ENCODE measurements at regions not wholly inside any gene's neighbourhood (a gene's known extent, or its start where the extent isn't known, plus 50 kb on each side); places are given as distances from the start of the nearest gene placed in this dataset.

- no peaks in the 10 kb centered on the region for H3K27me3 ChIP-seq
- no peak for DNase-seq
- H3K4me3 ChIP-seq = no peak overlapping the region
- H3K9me3 ChIP-seq = peaks cover 7% of the 10 kb centered on the region
- intact Hi-C loops (cut with DNase I) = no loop called here
- TF ChIP-seq CTCF (IDR thresholded peaks at IDR 0.05) = no peak
- no peak overlapping the region for H3K27ac ChIP-seq
- ATAC-seq = peak; percentile 91
- H3K4me1 ChIP-seq = no peaks in the 10 kb centered on the region
- no peaks in the 10 kb centered on the region for H3K36me3 ChIP-seq
Measured at GRCh38 chr3:23685541-23686258, 120.1 kb upstream of the UBE2E1 start.

- Histone ChIP-seq H3K4me1 (no peaks in the 10 kb centered on the region), H3K36me3 (no peaks in the 10 kb centered on the region), H3K9me3 (peaks cover 7% of the 10 kb centered on the region), H3K27ac (no peak overlapping the region), H3K27me3 (no peaks in the 10 kb centered on the region), H3K4me3 (no peak overlapping the region)
- TF ChIP-seq CTCF (IDR thresholded peaks at IDR 0.05) = no peak
- no peak for ATAC-seq
- intact Hi-C loops (cut with DNase I) = no loop called here
- DNase-seq = no peak
Measured at GRCh38 chr3:23686519-23686918, 119.2 kb upstream of the UBE2E1 start.

- intact Hi-C loops (cut with DNase I) = no loop called here
- Histone ChIP-seq H3K4me3 (no peak overlapping the region), H3K27ac (no peak overlapping the region), H3K4me1 (no peaks in the 10 kb centered on the region), H3K9me3 (peaks cover 7% of the 10 kb centered on the region), H3K27me3 (no peaks in the 10 kb centered on the region), H3K36me3 (no peaks in the 10 kb centered on the region)
- DNase-seq = no peak
- no peak for TF ChIP-seq CTCF (IDR thresholded peaks at IDR 0.05)
- ATAC-seq = no peak
Measured at GRCh38 chr3:23691357-23691895, 114.3 kb upstream of the UBE2E1 start.

GRCh38 chr3:23696842-23697241, 108.9 kb upstream of the UBE2E1 start:
- H3K4me3 ChIP-seq = no peak overlapping the region
- H3K9me3 ChIP-seq = no peaks in the 10 kb centered on the region
- DNase-seq (no peak), ATAC-seq (no peak)
- H3K36me3 ChIP-seq = no peaks in the 10 kb centered on the region
- no peaks in the 10 kb centered on the region for H3K4me1 ChIP-seq
- H3K27ac ChIP-seq = no peak overlapping the region
- TF ChIP-seq CTCF (IDR thresholded peaks at IDR 0.05) = no peak
- H3K27me3 ChIP-seq = no peaks in the 10 kb centered on the region
- intact Hi-C loops (cut with DNase I) = no loop called here

- no peak for TF ChIP-seq CTCF (IDR thresholded peaks at IDR 0.05)
- no peaks in the 10 kb centered on the region for H3K27me3 ChIP-seq
- H3K9me3 ChIP-seq = no peaks in the 10 kb centered on the region
- H3K4me3 ChIP-seq = no peak overlapping the region
- no peaks in the 10 kb centered on the region for H3K4me1 ChIP-seq
- H3K36me3 ChIP-seq = no peaks in the 10 kb centered on the region
- H3K27ac ChIP-seq = no peak overlapping the region
- no peak for ATAC-seq
- no peak for DNase-seq
- intact Hi-C loops (cut with DNase I) = no loop called here
Measured at GRCh38 chr3:23697416-23697815, 108.3 kb upstream of the UBE2E1 start.
